Transverse colon (tissue), 4 donors: ENCODE measurements at regions not wholly inside any gene's neighbourhood (a gene's known extent, or its start where the extent isn't known, plus 50 kb on each side); places are given as distances from the start of the nearest gene placed in this dataset.

Experiments
- CTCF ChIP-seq, 5 experiments: fragments of 200-600 bp in 3 of 5; fragments of 450-650 bp in 2 of 5; sonication (generic) in 3 of 5; IDR thresholded peaks; 1 replicate in 2 of 5; 2 replicates in 3 of 5; pipeline ENCODE4 v1.5.1; 2016 to 2017; ENCODE audit warnings: antibody characterized with exemption in 5 of 5, inconsistent platforms in 3 of 5, mild to moderate bottlenecking in 2 of 5, moderate library complexity in 1 of 5
- POLR2A ChIP-seq: fragments of 450-650 bp; IDR thresholded peaks from one replicate; pipeline ENCODE4 v1.6.1; 2016; ENCODE audit warnings: antibody characterized with exemption, mild to moderate bottlenecking, moderate library complexity
- POLR2AphosphoS5 ChIP-seq, 3 donors: sonication (generic); formaldehyde crosslinking; IDR thresholded peaks; one replicate each; pipeline ENCODE4 v1.6.1; 2016; ENCODE audit warnings: antibody characterized with exemption in 3 of 3

- TF ChIP-seq CTCF (IDR thresholded peaks at IDR 0.05), result no peak
- TF ChIP-seq POLR2AphosphoS5 (IDR thresholded peaks at IDR 0.05), result no peak
- TF ChIP-seq POLR2A, result no peak
Observed at GRCh38 chr18:56233595-56233994, 404.8 kb downstream of the TXNL1 start.
